Endodermal cell (in vitro differentiated cells): ENCODE measurements at regions not wholly inside any gene's neighbourhood (a gene's known extent, or its start where the extent isn't known, plus 50 kb on each side); places are given as distances from the start of the nearest gene placed in this dataset.

Source experiments
- DNase-seq: peaks from one replicate; pipeline ENCODE4 v3.0.0-alpha.2; 2017
- H3K27ac ChIP-seq: 2 replicates; pipeline ENCODE4 v1.5.1; 2013; ENCODE audit warnings: mild to moderate bottlenecking, low read depth, low read length, moderate library complexity
- H3K27me3 ChIP-seq: 2 replicates; pipeline ENCODE4 v1.6.1; 2013; ENCODE audit warnings: mild to moderate bottlenecking, low read length, moderate library complexity; ENCODE audit not compliant: insufficient read depth, control insufficient read depth, poor library complexity, severe bottlenecking
- H3K36me3 ChIP-seq: 2 replicates; pipeline ENCODE4 v1.7.0; 2013; ENCODE audit warnings: mild to moderate bottlenecking, low read length, moderate library complexity; ENCODE audit not compliant: control insufficient read depth, insufficient read depth
- H3K4me1 ChIP-seq: one replicate; pipeline ENCODE4 v1.7.0; 2013; ENCODE audit warnings: low read length; ENCODE audit not compliant: control insufficient read depth, insufficient read depth
- H3K4me3 ChIP-seq: 2 replicates; pipeline ENCODE4 v1.5.1; 2013; ENCODE audit warnings: mild to moderate bottlenecking, low read length, moderate library complexity
- H3K9ac ChIP-seq: 2 replicates; pipeline ENCODE4 v1.6.1; 2013; ENCODE audit warnings: mild to moderate bottlenecking, low read length, moderate library complexity; ENCODE audit not compliant: poor library complexity, severe bottlenecking; ENCODE audit errors: extremely low read depth
- H3K9me3 ChIP-seq: 2 replicates; pipeline ENCODE4 v1.6.1; 2013; ENCODE audit warnings: mild to moderate bottlenecking, low read length, moderate library complexity; ENCODE audit not compliant: control insufficient read depth
- H3K27ac Mint-ChIP-seq: 2 replicates; pipeline ENCODE4 v1.8.0; 2020; ENCODE audit warnings: mixed read lengths
- H3K27me3 Mint-ChIP-seq: 2 replicates; pipeline ENCODE4 v1.8.0; 2021; ENCODE audit warnings: mild to moderate bottlenecking, mixed read lengths; ENCODE audit not compliant: insufficient read depth
- H3K36me3 Mint-ChIP-seq: 2 replicates; pipeline ENCODE4 v1.8.0; 2020; ENCODE audit warnings: low read depth, mixed read lengths
- H3K4me1 Mint-ChIP-seq: 2 replicates; pipeline ENCODE4 v1.8.0; 2020; ENCODE audit warnings: mixed read lengths
- H3K4me3 Mint-ChIP-seq: 2 replicates; pipeline ENCODE4 v1.8.0; 2020; ENCODE audit warnings: mild to moderate bottlenecking, moderate library complexity, mixed read lengths
- H3K9me3 Mint-ChIP-seq: 2 replicates; pipeline ENCODE4 v1.8.0; 2020; ENCODE audit warnings: mild to moderate bottlenecking, mixed read lengths
- WGBS, 2 experiments: methylation state at CpG; one replicate each; pipeline versions ENCODE4 v1.1.5 to v1.1.7; 2013; ENCODE audit warnings: missing lambda C conversion rate in 2 of 2, mixed read lengths in 1 of 2; ENCODE audit not compliant: insufficient coverage in 1 of 2, insufficient read length in 1 of 2; 5-methylcytosine and 5-hydroxymethylcytosine counted together
- TF ChIP-seq, protein P1 (sequence below): fragments of 200-600 bp; sonication (generic); conservative IDR thresholded peaks from 2 replicates; pipeline ENCODE4 v1.5.0; 2021; ENCODE audit warnings: antibody characterized with exemption, mild to moderate bottlenecking

DNA sequence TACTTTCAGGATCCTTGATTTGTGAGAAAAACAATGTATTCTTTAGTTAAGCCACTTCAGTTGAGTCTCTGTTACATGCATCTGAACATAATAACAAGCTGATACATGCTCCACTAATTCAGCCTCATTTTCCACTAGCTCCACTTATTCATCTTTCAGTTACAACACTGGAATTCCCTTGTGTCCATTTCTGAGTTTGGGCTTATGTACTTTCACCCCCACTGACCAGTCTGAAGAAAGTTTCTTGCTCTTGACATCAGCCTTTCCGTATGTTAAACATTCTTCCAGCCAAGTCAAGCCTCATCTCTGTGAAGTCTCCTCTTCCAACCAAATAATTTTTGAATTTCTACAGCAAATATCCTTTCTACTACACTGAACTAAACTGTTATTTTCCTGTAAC, 592.5 kb upstream of the NOVA1 start:
- H3K36me3 Mint-ChIP-seq = no peaks in the 10 kb centered on the region

GRCh38 chr14:27199272-27199671, 601.4 kb upstream of the NOVA1 start:
- H3K36me3 ChIP-seq = no peaks in the 10 kb centered on the region
- Mint-ChIP-seq H3K4me3 (no peak overlapping the region), H3K27ac (no peak overlapping the region), H3K9me3 (no peaks in the 10 kb centered on the region), H3K27me3 (no peaks in the 10 kb centered on the region), H3K36me3 (no peaks in the 10 kb centered on the region), H3K4me1 (no peaks in the 10 kb centered on the region)
- no peaks in the 10 kb centered on the region for H3K27me3 ChIP-seq
- H3K9ac ChIP-seq = no peak overlapping the region
- no peak overlapping the region for H3K4me3 ChIP-seq
- TF ChIP-seq, protein P1, sequence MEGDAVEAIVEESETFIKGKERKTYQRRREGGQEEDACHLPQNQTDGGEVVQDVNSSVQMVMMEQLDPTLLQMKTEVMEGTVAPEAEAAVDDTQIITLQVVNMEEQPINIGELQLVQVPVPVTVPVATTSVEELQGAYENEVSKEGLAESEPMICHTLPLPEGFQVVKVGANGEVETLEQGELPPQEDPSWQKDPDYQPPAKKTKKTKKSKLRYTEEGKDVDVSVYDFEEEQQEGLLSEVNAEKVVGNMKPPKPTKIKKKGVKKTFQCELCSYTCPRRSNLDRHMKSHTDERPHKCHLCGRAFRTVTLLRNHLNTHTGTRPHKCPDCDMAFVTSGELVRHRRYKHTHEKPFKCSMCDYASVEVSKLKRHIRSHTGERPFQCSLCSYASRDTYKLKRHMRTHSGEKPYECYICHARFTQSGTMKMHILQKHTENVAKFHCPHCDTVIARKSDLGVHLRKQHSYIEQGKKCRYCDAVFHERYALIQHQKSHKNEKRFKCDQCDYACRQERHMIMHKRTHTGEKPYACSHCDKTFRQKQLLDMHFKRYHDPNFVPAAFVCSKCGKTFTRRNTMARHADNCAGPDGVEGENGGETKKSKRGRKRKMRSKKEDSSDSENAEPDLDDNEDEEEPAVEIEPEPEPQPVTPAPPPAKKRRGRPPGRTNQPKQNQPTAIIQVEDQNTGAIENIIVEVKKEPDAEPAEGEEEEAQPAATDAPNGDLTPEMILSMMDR = no peak
- H3K9me3 ChIP-seq = no peaks in the 10 kb centered on the region
- no peaks in the 10 kb centered on the region for H3K4me1 ChIP-seq
- 84% methylated on average over 2 of the region's 2 CpGs; no CpG with 5 or more reads in 1 of the 2 experiments for WGBS, 2 experiments
- DNase-seq = no peak
- H3K27ac ChIP-seq = no peak overlapping the region

More for the DNA sequence above, 592.5 kb upstream of the NOVA1 start:
- TF ChIP-seq, protein P1 = no peak
- H3K27ac ChIP-seq = no peak overlapping the region
- no peak overlapping the region for H3K4me3 Mint-ChIP-seq
- 28 to 45% methylated on average over 1 of the region's 1 CpG for WGBS, 2 experiments
- peaks cover 7% of the 10 kb centered on the region for H3K4me1 Mint-ChIP-seq
- no peaks in the 10 kb centered on the region for H3K9me3 ChIP-seq
- no peak for DNase-seq
- H3K4me1 ChIP-seq = no peaks in the 10 kb centered on the region
- H3K36me3 ChIP-seq = no peaks in the 10 kb centered on the region
- no peak overlapping the region for H3K9ac ChIP-seq
- no peak overlapping the region for H3K27ac Mint-ChIP-seq
- H3K27me3 Mint-ChIP-seq = peaks cover 7% of the 10 kb centered on the region
- no peaks in the 10 kb centered on the region for H3K27me3 ChIP-seq
- peaks cover 1% of the 10 kb centered on the region for H3K9me3 Mint-ChIP-seq
- no peak overlapping the region for H3K4me3 ChIP-seq

DNA sequence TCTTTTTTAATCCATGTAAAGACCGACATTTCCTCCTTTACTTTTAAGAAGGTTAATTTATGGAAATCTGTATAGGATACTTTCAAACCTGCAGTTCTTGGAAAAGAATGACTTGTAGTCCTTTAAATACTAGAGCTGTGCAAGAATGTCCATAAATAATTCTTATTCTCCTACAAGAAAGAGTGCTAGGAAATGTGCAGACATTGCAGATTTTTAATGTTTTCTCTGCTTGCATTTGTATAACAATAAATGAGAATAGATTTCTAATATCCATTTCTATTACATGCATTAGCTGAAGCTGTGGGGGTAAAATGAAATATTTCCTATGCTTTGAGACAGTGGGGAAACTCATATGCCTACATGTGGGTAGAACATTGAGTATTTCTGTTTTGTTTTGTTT, 607.2 kb upstream of the NOVA1 start:
- Histone ChIP-seq H3K4me1 (no peaks in the 10 kb centered on the region), H3K9ac (no peak overlapping the region), H3K4me3 (no peak overlapping the region), H3K27ac (no peak overlapping the region), H3K9me3 (no peaks in the 10 kb centered on the region), H3K36me3 (no peaks in the 10 kb centered on the region), H3K27me3 (no peaks in the 10 kb centered on the region)
- H3K9me3 Mint-ChIP-seq = no peaks in the 10 kb centered on the region
- no peak for DNase-seq
- no peak overlapping the region for H3K4me3 Mint-ChIP-seq
- H3K36me3 Mint-ChIP-seq = no peaks in the 10 kb centered on the region
- peaks cover 8% of the 10 kb centered on the region for H3K4me1 Mint-ChIP-seq
- TF ChIP-seq, protein P1 = no peak
- H3K27ac Mint-ChIP-seq = no peak overlapping the region
- WGBS, 2 experiments = no CpG with 5 or more reads among the region's 1 CpG
- H3K27me3 Mint-ChIP-seq = no peaks in the 10 kb centered on the region
